WTC11 (cell line): ENCODE measurements at regions not wholly inside any gene's neighbourhood (a gene's known extent, or its start where the extent isn't known, plus 50 kb on each side); places are given as distances from the start of the nearest gene placed in this dataset.
"Not testable (repeated sequence)": the region's sequence is repeated elsewhere in the genome, so short reads cannot be mapped to it uniquely, and the experiment has no call there.

ENCODE experiments used
- E2F4 ChIP-seq: sonication (generic); formaldehyde crosslinking; IDR thresholded peaks from 2 replicates; pipeline ENCODE4 v1.8.1; 2022; ENCODE audit warnings: low read depth, mild to moderate bottlenecking, moderate library complexity, missing genetic modification reagents, borderline replicate concordance
- ELF4 ChIP-seq: sonication (generic); formaldehyde crosslinking; IDR thresholded peaks from 2 replicates; pipeline ENCODE4 v1.8.1; 2022; ENCODE audit warnings: low read depth, mild to moderate bottlenecking, moderate library complexity, missing genetic modification reagents
- ESRRA ChIP-seq: sonication (generic); formaldehyde crosslinking; IDR thresholded peaks from 2 replicates; pipeline ENCODE4 v1.8.1; 2022; ENCODE audit warnings: mild to moderate bottlenecking, missing genetic modification reagents, borderline replicate concordance
- FOXK1 ChIP-seq: sonication (generic); formaldehyde crosslinking; IDR thresholded peaks from 2 replicates; pipeline ENCODE4 v1.8.0; 2022; ENCODE audit warnings: mild to moderate bottlenecking, moderate library complexity, missing genetic modification reagents
- NFATC4 ChIP-seq: fragments of 250-450 bp; sonication (Bioruptor Pico); IDR thresholded peaks from 2 replicates; pipeline ENCODE4 v1.9.0; 2021; ENCODE audit warnings: mild to moderate bottlenecking
- TP53 ChIP-seq: sonication (generic); formaldehyde crosslinking; IDR thresholded peaks from 2 replicates; pipeline ENCODE4 v1.8.1; 2023; ENCODE audit warnings: mild to moderate bottlenecking, missing genetic modification reagents
- USF2 ChIP-seq: sonication (generic); formaldehyde crosslinking; IDR thresholded peaks from 2 replicates; pipeline ENCODE4 v1.8.1; 2023; ENCODE audit warnings: mild to moderate bottlenecking, missing genetic modification reagents, moderate library complexity
- ZNF281 ChIP-seq: sonication (generic); formaldehyde crosslinking; IDR thresholded peaks from 2 replicates; pipeline ENCODE4 v1.8.0; 2023; ENCODE audit warnings: mild to moderate bottlenecking, missing genetic modification reagents
- TF ChIP-seq, protein P1 (sequence below): fragments of 200-600 bp; IDR thresholded peaks from 2 replicates; pipeline ENCODE4 v1.8.0; 2022; ENCODE audit warnings: antibody characterized with exemption
- TF ChIP-seq, protein P2 (sequence below): sonication (generic); formaldehyde crosslinking; IDR thresholded peaks from 2 replicates; pipeline ENCODE4 v1.8.1; 2022; ENCODE audit warnings: mild to moderate bottlenecking, missing genetic modification reagents, moderate library complexity, borderline replicate concordance
- TF ChIP-seq, protein P3 (sequence below): sonication (generic); formaldehyde crosslinking; IDR thresholded peaks from 2 replicates; pipeline ENCODE4 v1.8.1; 2023; ENCODE audit warnings: mild to moderate bottlenecking, missing genetic modification reagents
- TF ChIP-seq, protein P4 (sequence below): sonication (generic); formaldehyde crosslinking; IDR thresholded peaks from 2 replicates; pipeline ENCODE4 v1.8.0; 2022; ENCODE audit warnings: mild to moderate bottlenecking, missing genetic modification reagents

- TF ChIP-seq, protein P1, sequence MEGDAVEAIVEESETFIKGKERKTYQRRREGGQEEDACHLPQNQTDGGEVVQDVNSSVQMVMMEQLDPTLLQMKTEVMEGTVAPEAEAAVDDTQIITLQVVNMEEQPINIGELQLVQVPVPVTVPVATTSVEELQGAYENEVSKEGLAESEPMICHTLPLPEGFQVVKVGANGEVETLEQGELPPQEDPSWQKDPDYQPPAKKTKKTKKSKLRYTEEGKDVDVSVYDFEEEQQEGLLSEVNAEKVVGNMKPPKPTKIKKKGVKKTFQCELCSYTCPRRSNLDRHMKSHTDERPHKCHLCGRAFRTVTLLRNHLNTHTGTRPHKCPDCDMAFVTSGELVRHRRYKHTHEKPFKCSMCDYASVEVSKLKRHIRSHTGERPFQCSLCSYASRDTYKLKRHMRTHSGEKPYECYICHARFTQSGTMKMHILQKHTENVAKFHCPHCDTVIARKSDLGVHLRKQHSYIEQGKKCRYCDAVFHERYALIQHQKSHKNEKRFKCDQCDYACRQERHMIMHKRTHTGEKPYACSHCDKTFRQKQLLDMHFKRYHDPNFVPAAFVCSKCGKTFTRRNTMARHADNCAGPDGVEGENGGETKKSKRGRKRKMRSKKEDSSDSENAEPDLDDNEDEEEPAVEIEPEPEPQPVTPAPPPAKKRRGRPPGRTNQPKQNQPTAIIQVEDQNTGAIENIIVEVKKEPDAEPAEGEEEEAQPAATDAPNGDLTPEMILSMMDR = not testable (repeated sequence)
- TF ChIP-seq, protein P2, sequence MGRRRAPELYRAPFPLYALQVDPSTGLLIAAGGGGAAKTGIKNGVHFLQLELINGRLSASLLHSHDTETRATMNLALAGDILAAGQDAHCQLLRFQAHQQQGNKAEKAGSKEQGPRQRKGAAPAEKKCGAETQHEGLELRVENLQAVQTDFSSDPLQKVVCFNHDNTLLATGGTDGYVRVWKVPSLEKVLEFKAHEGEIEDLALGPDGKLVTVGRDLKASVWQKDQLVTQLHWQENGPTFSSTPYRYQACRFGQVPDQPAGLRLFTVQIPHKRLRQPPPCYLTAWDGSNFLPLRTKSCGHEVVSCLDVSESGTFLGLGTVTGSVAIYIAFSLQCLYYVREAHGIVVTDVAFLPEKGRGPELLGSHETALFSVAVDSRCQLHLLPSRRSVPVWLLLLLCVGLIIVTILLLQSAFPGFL = not testable (repeated sequence)
- TF ChIP-seq E2F4 (CRISPR knock-in tag); NFATC4 (CRISPR knock-in tag); ZNF281 (CRISPR knock-in tag); ELF4 (CRISPR knock-in tag); TP53 (CRISPR knock-in tag); ESRRA (CRISPR knock-in tag); USF2 (CRISPR knock-in tag); FOXK1: not testable (repeated sequence)
- TF ChIP-seq, protein P3, sequence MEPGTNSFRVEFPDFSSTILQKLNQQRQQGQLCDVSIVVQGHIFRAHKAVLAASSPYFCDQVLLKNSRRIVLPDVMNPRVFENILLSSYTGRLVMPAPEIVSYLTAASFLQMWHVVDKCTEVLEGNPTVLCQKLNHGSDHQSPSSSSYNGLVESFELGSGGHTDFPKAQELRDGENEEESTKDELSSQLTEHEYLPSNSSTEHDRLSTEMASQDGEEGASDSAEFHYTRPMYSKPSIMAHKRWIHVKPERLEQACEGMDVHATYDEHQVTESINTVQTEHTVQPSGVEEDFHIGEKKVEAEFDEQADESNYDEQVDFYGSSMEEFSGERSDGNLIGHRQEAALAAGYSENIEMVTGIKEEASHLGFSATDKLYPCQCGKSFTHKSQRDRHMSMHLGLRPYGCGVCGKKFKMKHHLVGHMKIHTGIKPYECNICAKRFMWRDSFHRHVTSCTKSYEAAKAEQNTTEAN (CRISPR knock-in tag) = not testable (repeated sequence)
- TF ChIP-seq, protein P4, sequence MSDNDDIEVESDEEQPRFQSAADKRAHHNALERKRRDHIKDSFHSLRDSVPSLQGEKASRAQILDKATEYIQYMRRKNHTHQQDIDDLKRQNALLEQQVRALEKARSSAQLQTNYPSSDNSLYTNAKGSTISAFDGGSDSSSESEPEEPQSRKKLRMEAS = not testable (repeated sequence)
These were observed 158.2 kb downstream of the BRD1 start for GRCh38 chr22:49669427-49669968.
